Gastrocnemius medialis (tissue), 4 donors: ENCODE measurements at regions not wholly inside any gene's neighbourhood (a gene's known extent, or its start where the extent isn't known, plus 50 kb on each side); places are given as distances from the start of the nearest gene placed in this dataset.

Experiments
- CTCF ChIP-seq, 5 experiments: fragments of 450-650 bp in 3 of 5; fragments of 200-600 bp in 2 of 5; sonication (generic) in 2 of 5; IDR thresholded peaks in 4 of 5; conservative IDR thresholded peaks in 1 of 5; 1 replicate in 4 of 5; 2 replicates in 1 of 5; pipeline ENCODE4 v1.5.1; 2016 to 2019; ENCODE audit warnings: antibody characterized with exemption in 5 of 5, mild to moderate bottlenecking in 3 of 5, moderate library complexity in 3 of 5
- POLR2A ChIP-seq, 2 donors: fragments of 450-650 bp; IDR thresholded peaks; one replicate each; pipeline ENCODE4 v1.6.1; 2017; ENCODE audit warnings: antibody characterized with exemption in 2 of 2, mild to moderate bottlenecking in 2 of 2, moderate library complexity in 2 of 2

- TF ChIP-seq CTCF (IDR thresholded peaks at IDR 0.05 in 4 of 5, conservative IDR thresholded peaks at IDR 0.05 in 1 of 5) (no peak), POLR2A (IDR thresholded peaks at IDR 0.05) (no peak)
These were observed 64.3 kb upstream of the VTCN1 start for GRCh38 chr1:117275055-117275454.
